ENCODE measurements at regions not wholly inside any gene's neighbourhood (a gene's known extent, or its start where the extent isn't known, plus 50 kb on each side); places are given as distances from the start of the nearest gene placed in this dataset.

DNA sequence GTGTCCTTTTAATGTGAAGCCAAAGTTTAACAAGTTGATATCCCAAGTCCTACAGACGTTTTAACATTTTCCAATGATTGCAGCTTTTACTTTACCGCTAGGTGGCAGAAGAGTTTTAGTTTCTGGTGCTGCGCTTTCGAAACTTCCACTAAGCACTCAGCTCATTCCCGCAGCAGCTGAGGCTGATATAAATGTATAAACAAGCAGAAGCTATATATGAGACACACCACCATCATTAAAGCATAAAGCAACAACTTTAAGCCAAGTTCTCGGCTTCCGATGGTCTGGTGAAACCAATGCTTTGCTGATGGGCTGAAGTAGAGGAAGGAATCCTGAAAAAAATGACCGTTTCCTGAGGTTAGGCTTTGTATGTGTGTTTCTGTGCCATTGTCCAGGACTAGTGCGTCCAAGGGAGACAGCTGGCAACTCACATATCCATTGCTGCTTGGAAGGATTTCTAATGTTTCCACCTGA, 753.9 kb downstream of the OLFM4 start:
- Histone ChIP-seq H3K9me3 (ENCODE audit: control insufficient read depth, insufficient read depth, low read depth, low read length) (no peaks in the 10 kb centered on the region), H3K27ac (ENCODE audit: low read length) (no peak overlapping the region), H3K27me3 (ENCODE audit: control insufficient read depth, insufficient read depth, low read length) (no peaks in the 10 kb centered on the region), H3K4me1 (ENCODE audit: control insufficient read depth, insufficient read depth, low read length) (no peaks in the 10 kb centered on the region), H3K36me3 (ENCODE audit: control insufficient read depth, insufficient read depth, low read length) (no peaks in the 10 kb centered on the region), H3K4me3 (ENCODE audit: low read depth in 2 of 2, low read length in 2 of 2) (no peak overlapping the region)
- intact Hi-C loops (cut with micrococcal nuclease; ENCODE audit: unreplicated experiment) (loop anchor here (5.0 kb wide), 1 partner anchor 530 kb away; no protein-coding TSS in a partner anchor), in situ Hi-C loops (cut with HindIII; ENCODE audit: low pct_unique_long_range_greater_than_20kb, low sequenced_read_pairs) (no loop called here)
- ChIA-PET CTCF (interaction anchor here (0.7 to 1.4 kb wide), 4 partner anchors 532 to 1326 kb away, joined by 3 to 9 read pairs (median 4); no protein-coding TSS in a partner anchor), POLR2A (no interaction called here)
- DNase-seq (ENCODE audit: low read depth, low spot score) (peak; percentile 12), ATAC-seq (peak; percentile 75)
- TF ChIP-seq, protein P1, sequence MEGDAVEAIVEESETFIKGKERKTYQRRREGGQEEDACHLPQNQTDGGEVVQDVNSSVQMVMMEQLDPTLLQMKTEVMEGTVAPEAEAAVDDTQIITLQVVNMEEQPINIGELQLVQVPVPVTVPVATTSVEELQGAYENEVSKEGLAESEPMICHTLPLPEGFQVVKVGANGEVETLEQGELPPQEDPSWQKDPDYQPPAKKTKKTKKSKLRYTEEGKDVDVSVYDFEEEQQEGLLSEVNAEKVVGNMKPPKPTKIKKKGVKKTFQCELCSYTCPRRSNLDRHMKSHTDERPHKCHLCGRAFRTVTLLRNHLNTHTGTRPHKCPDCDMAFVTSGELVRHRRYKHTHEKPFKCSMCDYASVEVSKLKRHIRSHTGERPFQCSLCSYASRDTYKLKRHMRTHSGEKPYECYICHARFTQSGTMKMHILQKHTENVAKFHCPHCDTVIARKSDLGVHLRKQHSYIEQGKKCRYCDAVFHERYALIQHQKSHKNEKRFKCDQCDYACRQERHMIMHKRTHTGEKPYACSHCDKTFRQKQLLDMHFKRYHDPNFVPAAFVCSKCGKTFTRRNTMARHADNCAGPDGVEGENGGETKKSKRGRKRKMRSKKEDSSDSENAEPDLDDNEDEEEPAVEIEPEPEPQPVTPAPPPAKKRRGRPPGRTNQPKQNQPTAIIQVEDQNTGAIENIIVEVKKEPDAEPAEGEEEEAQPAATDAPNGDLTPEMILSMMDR (IDR thresholded peaks at IDR 0.05): peak; percentile 69
- TF ChIP-seq TCF7L2 (IDR thresholded peaks at IDR 0.05; ENCODE audit: low read depth, low read length): no peak
- no TSS peak for BruUV-seq (replicated peaks)

DNA sequence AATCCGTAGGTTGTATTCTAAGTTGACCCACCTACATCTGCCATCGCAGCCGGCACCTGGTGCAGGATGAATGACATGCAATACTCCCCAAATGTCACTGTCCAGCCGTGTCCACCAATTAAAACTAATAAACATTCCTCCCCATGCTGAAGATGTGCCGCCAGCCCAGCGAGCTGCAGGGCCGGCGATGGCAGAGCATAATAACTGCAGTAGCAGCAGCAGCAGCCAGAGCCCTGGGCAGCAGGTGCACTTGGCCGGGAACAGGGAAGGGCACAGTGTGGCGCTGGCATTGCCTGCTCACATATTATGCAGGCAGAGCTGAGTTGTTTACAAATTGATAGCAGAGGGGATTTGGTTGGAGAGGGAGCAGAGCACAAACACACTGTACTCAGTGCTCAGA, 754.9 kb downstream of the OLFM4 start:
- CTCF ChIA-PET: no interaction called here
- ATAC-seq (no peak), DNase-seq (ENCODE audit: low read depth, low spot score) (no peak)
- no peaks in the 10 kb centered on the region for H3K4me1 ChIP-seq (ENCODE audit: control insufficient read depth, insufficient read depth, low read length)
- intact Hi-C loops (cut with micrococcal nuclease; ENCODE audit: unreplicated experiment) (loop anchor here (5.0 kb wide), 1 partner anchor 531 kb away; no protein-coding TSS in a partner anchor), in situ Hi-C loops (cut with HindIII; ENCODE audit: low pct_unique_long_range_greater_than_20kb, low sequenced_read_pairs) (no loop called here)
- TF ChIP-seq, protein P1 (IDR thresholded peaks at IDR 0.05): no peak
- TF ChIP-seq REST (IDR thresholded peaks at IDR 0.05; ENCODE audit: insufficient read depth in 1 of 2, low read depth in 2 of 2, low read length in 1 of 2) (no peak), POLR2AphosphoS5 (IDR thresholded peaks at IDR 0.05; ENCODE audit: low read depth, low read length) (no peak), TCF7L2 (IDR thresholded peaks at IDR 0.05; ENCODE audit: low read depth, low read length) (no peak)
- H3K4me3 ChIP-seq (ENCODE audit: low read depth in 2 of 2, low read length in 2 of 2): no peak overlapping the region
- BruUV-seq (replicated peaks): no TSS peak
- H3K36me3 ChIP-seq (ENCODE audit: control insufficient read depth, insufficient read depth, low read length): no peaks in the 10 kb centered on the region
- H3K27ac ChIP-seq (ENCODE audit: low read length): no peak overlapping the region
- no peaks in the 10 kb centered on the region for H3K9me3 ChIP-seq (ENCODE audit: control insufficient read depth, insufficient read depth, low read depth, low read length)
- POLR2A ChIA-PET: no interaction called here
- no peaks in the 10 kb centered on the region for H3K27me3 ChIP-seq (ENCODE audit: control insufficient read depth, insufficient read depth, low read length)

GRCh38 chr13:53788286-53788685, 759.7 kb downstream of the OLFM4 start:
- no peaks in the 10 kb centered on the region for H3K4me1 ChIP-seq (ENCODE audit: control insufficient read depth, insufficient read depth, low read length)
- no peak overlapping the region for H3K27ac ChIP-seq (ENCODE audit: low read length)
- ATAC-seq: no peak
- TF ChIP-seq SIN3A (IDR thresholded peaks at IDR 0.05; ENCODE audit: borderline replicate concordance, insufficient read depth, low read depth, low read length) (no peak), POLR2AphosphoS5 (IDR thresholded peaks at IDR 0.05; ENCODE audit: low read depth, low read length) (no peak)
- TF ChIP-seq, protein P1 (IDR thresholded peaks at IDR 0.05): no peak
- H3K9me3 ChIP-seq (ENCODE audit: control insufficient read depth, insufficient read depth, low read depth, low read length): no peaks in the 10 kb centered on the region
- H3K4me3 ChIP-seq (ENCODE audit: low read depth in 2 of 2, low read length in 2 of 2): no peak overlapping the region
- POLR2A ChIA-PET: no interaction called here
- H3K27me3 ChIP-seq (ENCODE audit: control insufficient read depth, insufficient read depth, low read length): no peaks in the 10 kb centered on the region
- CTCF ChIA-PET: no interaction called here
- intact Hi-C loops (cut with micrococcal nuclease; ENCODE audit: unreplicated experiment): no loop called here
- H3K36me3 ChIP-seq (ENCODE audit: control insufficient read depth, insufficient read depth, low read length): no peaks in the 10 kb centered on the region
- BruUV-seq (replicated peaks): no TSS peak
- in situ Hi-C loops (cut with HindIII; ENCODE audit: low pct_unique_long_range_greater_than_20kb, low sequenced_read_pairs): no loop called here
- DNase-seq (ENCODE audit: low read depth, low spot score): no peak

Data from Panc1 (cell line).